BE2C (cell line): ENCODE measurements at regions not wholly inside any gene's neighbourhood (a gene's known extent, or its start where the extent isn't known, plus 50 kb on each side); places are given as distances from the start of the nearest gene placed in this dataset.
A peak's percentile ranks its signal among the peaks of the same experiment; 100 is the strongest.

Experiments used
- DNase-seq: peaks from one replicate; pipeline ENCODE4 v3.0.0-alpha.2; 2020
- H3K27me3 ChIP-seq: fragments of 250-450 bp; sonication (Bioruptor Pico); 2 replicates; pipeline ENCODE4 v1.5.1; 2020; ENCODE audit warnings: mild to moderate bottlenecking
- H3K36me3 ChIP-seq: fragments of 250-450 bp; sonication (Bioruptor Pico); 2 replicates; pipeline ENCODE4 v1.5.1; 2020; ENCODE audit warnings: mild to moderate bottlenecking
- H3K4me1 ChIP-seq: fragments of 250-450 bp; sonication (Bioruptor Pico); 2 replicates; pipeline ENCODE4 v1.5.1; 2020
- H3K4me3 ChIP-seq: 2 replicates; pipeline ENCODE4 v1.5.1; 2011; ENCODE audit warnings: low read depth, low read length
- H3K9me3 ChIP-seq: fragments of 250-450 bp; sonication (Bioruptor Pico); 2 replicates; pipeline ENCODE4 v1.5.1; 2020
- CTCF ChIP-seq: IDR thresholded peaks from 2 replicates; pipeline ENCODE4 v1.5.1; 2012; ENCODE audit warnings: mild to moderate bottlenecking, low read depth, low read length

GRCh38 chr14:71621276-71621675, 311.0 kb upstream of the RGS6 start:
- H3K4me1 ChIP-seq: peaks cover 12% of the 10 kb centered on the region
- DNase-seq: no peak
- no peaks in the 10 kb centered on the region for H3K27me3 ChIP-seq
- no peaks in the 10 kb centered on the region for H3K9me3 ChIP-seq
- H3K36me3 ChIP-seq: no peaks in the 10 kb centered on the region; the same call in 1 of the 2 replicates
- H3K4me3 ChIP-seq: no peak overlapping the region
- TF ChIP-seq CTCF: no peak

- peaks cover 12% of the 10 kb centered on the region for H3K4me1 ChIP-seq
- no peak for DNase-seq
- H3K36me3 ChIP-seq: no peaks in the 10 kb centered on the region; the same call in 1 of the 2 replicates
- no peaks in the 10 kb centered on the region for H3K9me3 ChIP-seq
- H3K27me3 ChIP-seq: no peaks in the 10 kb centered on the region
- no peak overlapping the region for H3K4me3 ChIP-seq
- TF ChIP-seq CTCF: no peak
Measured at GRCh38 chr14:71621980-71622605, 310.1 kb upstream of the RGS6 start.

- DNase-seq: no peak
- Histone ChIP-seq H3K9me3 (no peaks in the 10 kb centered on the region), H3K4me1 (peaks cover 14% of the 10 kb centered on the region), H3K4me3 (no peak overlapping the region), H3K27me3 (no peaks in the 10 kb centered on the region), H3K36me3 (no peaks in the 10 kb centered on the region; the same call in 1 of the 2 replicates)
- TF ChIP-seq CTCF: no peak
Measured at GRCh38 chr14:71623939-71624338, 308.3 kb upstream of the RGS6 start.

GRCh38 chr14:71625175-71625574, 307.1 kb upstream of the RGS6 start:
- H3K4me1 ChIP-seq: peaks cover 20% of the 10 kb centered on the region
- H3K27me3 ChIP-seq: no peaks in the 10 kb centered on the region
- no peaks in the 10 kb centered on the region for H3K9me3 ChIP-seq
- no peak for DNase-seq
- no peak overlapping the region for H3K4me3 ChIP-seq
- H3K36me3 ChIP-seq: no peaks in the 10 kb centered on the region; the same call in 1 of the 2 replicates
- TF ChIP-seq CTCF: no peak

- Histone ChIP-seq H3K4me1 (peaks cover 20% of the 10 kb centered on the region), H3K36me3 (no peaks in the 10 kb centered on the region), H3K4me3 (no peak overlapping the region), H3K9me3 (no peaks in the 10 kb centered on the region), H3K27me3 (no peaks in the 10 kb centered on the region)
- no peak for TF ChIP-seq CTCF
- peak; percentile 14 for DNase-seq
Measured at GRCh38 chr14:71625891-71626701, 306.1 kb upstream of the RGS6 start.

- no peak overlapping the region for H3K4me3 ChIP-seq
- peak; percentile 47 for DNase-seq
- no peaks in the 10 kb centered on the region for H3K27me3 ChIP-seq
- H3K9me3 ChIP-seq: no peaks in the 10 kb centered on the region
- peaks cover 15% of the 10 kb centered on the region for H3K4me1 ChIP-seq
- H3K36me3 ChIP-seq: no peaks in the 10 kb centered on the region
- no peak for TF ChIP-seq CTCF
Measured at GRCh38 chr14:71628433-71628832, 303.8 kb upstream of the RGS6 start.
